ENCODE measurements at regions not wholly inside any gene's neighbourhood (a gene's known extent, or its start where the extent isn't known, plus 50 kb on each side); places are given as distances from the start of the nearest gene placed in this dataset.
"Not testable (repeated sequence)": the region's sequence is repeated elsewhere in the genome, so short reads cannot be mapped to it uniquely, and the experiment has no call there.

- DNase-seq = not testable (repeated sequence)
Measured at GRCh38 chr6:60382771-60383170, 1903.3 kb downstream of the KHDRBS2 start.

- DNase-seq = not testable (repeated sequence)
Measured at GRCh38 chr6:60374078-60374477, 1911.9 kb downstream of the KHDRBS2 start.

- peak; percentile 3 for DNase-seq
Measured at GRCh38 chr6:60367800-60368199, 1918.2 kb downstream of the KHDRBS2 start.

- not testable (repeated sequence) for DNase-seq
Measured at GRCh38 chr6:60365901-60366300, 1920.1 kb downstream of the KHDRBS2 start.

- DNase-seq = not testable (repeated sequence)
Measured at GRCh38 chr6:60342411-60343008, 1943.5 kb downstream of the KHDRBS2 start.

- DNase-seq = not testable (repeated sequence)
Measured at GRCh38 chr6:60338328-60339071, 1947.5 kb downstream of the KHDRBS2 start.

GRCh38 chr6:60335124-60335523, 1950.9 kb downstream of the KHDRBS2 start:
- DNase-seq = not testable (repeated sequence)

- DNase-seq = not testable (repeated sequence)
Measured at GRCh38 chr6:60333708-60334107, 1952.3 kb downstream of the KHDRBS2 start.

- DNase-seq = not testable (repeated sequence)
Measured at GRCh38 chr6:60308939-60309338, 1977.1 kb downstream of the KHDRBS2 start.

Data from HCEC 1CT (cell line).